GM23338 (cell line): ENCODE measurements at regions not wholly inside any gene's neighbourhood (a gene's known extent, or its start where the extent isn't known, plus 50 kb on each side); places are given as distances from the start of the nearest gene placed in this dataset.

Experiments
- ATAC-seq: fragments of 200-7000 bp; cut with Tn5 transposase; 3 replicates; pipeline ENCODE4 v1.9.1; 2020
- DNase-seq: peaks from one replicate; pipeline ENCODE4 v3.0.0-alpha.2; 2015; ENCODE audit warnings: low spot score
- H2AFZ ChIP-seq: fragments of 200-600 bp; sonication (generic); 2 replicates; pipeline ENCODE4 v1.8.0; 2016; ENCODE audit warnings: antibody characterized with exemption, mild to moderate bottlenecking, moderate library complexity
- H3F3A ChIP-seq: fragments of 200-600 bp; sonication (generic); replicated peaks from 2 replicates; pipeline ENCODE4 v1.8.0; 2017; ENCODE audit warnings: antibody characterized with exemption, mixed run types, low read depth
- H3K27ac ChIP-seq: fragments of 200-600 bp; sonication (generic); 2 replicates; pipeline ENCODE4 v1.6.1; 2016; ENCODE audit warnings: low read depth
- H3K27me3 ChIP-seq: fragments of 200-600 bp; sonication (generic); 2 replicates; pipeline ENCODE4 v1.8.0; 2016; ENCODE audit warnings: mild to moderate bottlenecking, mixed run types, moderate library complexity; ENCODE audit not compliant: insufficient read depth
- H3K36me3 ChIP-seq: fragments of 200-600 bp; sonication (generic); 2 replicates; pipeline ENCODE4 v1.8.0; 2016; ENCODE audit warnings: mild to moderate bottlenecking; ENCODE audit not compliant: insufficient read depth
- H3K4me1 ChIP-seq: fragments of 200-600 bp; sonication (generic); 2 replicates; pipeline ENCODE4 v1.8.0; 2016; ENCODE audit warnings: mild to moderate bottlenecking, moderate library complexity; ENCODE audit not compliant: insufficient read depth
- H3K4me2 ChIP-seq: fragments of 200-600 bp; sonication (generic); 2 replicates; pipeline ENCODE4 v1.7.1; 2017; ENCODE audit warnings: mixed run types
- H3K4me3 ChIP-seq: fragments of 200-600 bp; sonication (generic); 2 replicates; pipeline ENCODE4 v1.6.1; 2016; ENCODE audit warnings: mixed run types
- H3K79me2 ChIP-seq: fragments of 200-600 bp; sonication (generic); replicated peaks from 2 replicates; pipeline ENCODE4 v1.8.0; 2017; ENCODE audit warnings: mild to moderate bottlenecking; ENCODE audit not compliant: insufficient read depth
- H3K9me2 ChIP-seq: fragments of 200-600 bp; sonication (generic); 2 replicates; pipeline ENCODE4 v1.8.0; 2017; ENCODE audit not compliant: insufficient read depth
- H4K20me1 ChIP-seq: fragments of 200-600 bp; sonication (generic); replicated peaks from 2 replicates; pipeline ENCODE4 v1.8.0; 2017; ENCODE audit warnings: mild to moderate bottlenecking; ENCODE audit not compliant: insufficient read depth
- H3K27ac Mint-ChIP-seq: 2 replicates; pipeline ENCODE4 v1.8.0; 2020; ENCODE audit warnings: inconsistent platforms, mild to moderate bottlenecking, moderate library complexity, mixed read lengths
- H3K27me3 Mint-ChIP-seq: 3 replicates; pipeline ENCODE4 v1.8.0; 2022; ENCODE audit warnings: low read depth, mild to moderate bottlenecking, moderate library complexity, mixed read lengths, inconsistent platforms; ENCODE audit not compliant: insufficient read depth, poor library complexity
- H3K36me3 Mint-ChIP-seq: 3 replicates; pipeline ENCODE4 v1.8.0; 2021; ENCODE audit warnings: low read depth, mild to moderate bottlenecking, inconsistent platforms, moderate library complexity, mixed read lengths
- H3K4me1 Mint-ChIP-seq: 3 replicates; pipeline ENCODE4 v1.8.0; 2020; ENCODE audit warnings: mild to moderate bottlenecking, inconsistent platforms, mixed read lengths
- H3K4me3 Mint-ChIP-seq: 3 replicates; pipeline ENCODE4 v1.8.0; 2021; ENCODE audit warnings: moderate library complexity, mild to moderate bottlenecking, inconsistent platforms, mixed read lengths
- H3K9me3 Mint-ChIP-seq: 3 replicates; pipeline ENCODE4 v1.8.0; 2020; ENCODE audit warnings: moderate library complexity, mild to moderate bottlenecking, inconsistent platforms, mixed read lengths
- CREB1 ChIP-seq: fragments of 250-450 bp; sonication (Bioruptor Pico); IDR thresholded peaks from 2 replicates; pipeline ENCODE4 v1.5.0; 2020; ENCODE audit warnings: low read depth, mild to moderate bottlenecking, moderate library complexity
- CTCF ChIP-seq, 2 experiments: fragments of 200-600 bp in 1 of 2; sonication (generic) in 1 of 2; conservative IDR thresholded peaks; 2 replicates each; pipeline versions ENCODE4 v1.5.1 to v1.6.1; 2016 to 2017; ENCODE audit warnings: antibody characterized with exemption in 2 of 2, low read depth in 2 of 2, mild to moderate bottlenecking in 2 of 2, moderate library complexity in 1 of 2
- ETS1 ChIP-seq: IDR thresholded peaks from 2 replicates; pipeline ENCODE4 v1.6.1; 2016; ENCODE audit warnings: antibody characterized with exemption
- EZH2 ChIP-seq: fragments of 200-600 bp; sonication (generic); IDR thresholded peaks from one replicate; pipeline ENCODE4 v1.8.0; 2017; ENCODE audit warnings: antibody characterized with exemption, mild to moderate bottlenecking, low read depth; ENCODE audit not compliant: unreplicated experiment
- EZH2phosphoT487 ChIP-seq: fragments of 200-600 bp; sonication (generic); IDR thresholded peaks from one replicate; pipeline ENCODE4 v1.8.1; 2018; ENCODE audit warnings: antibody characterized with exemption; ENCODE audit not compliant: unreplicated experiment
- NANOG ChIP-seq: IDR thresholded peaks from 2 replicates; pipeline ENCODE4 v1.6.1; 2016; ENCODE audit warnings: antibody characterized with exemption, borderline replicate concordance
- POLR2AphosphoS5 ChIP-seq: IDR thresholded peaks from 2 replicates; pipeline ENCODE4 v1.6.1; 2016; ENCODE audit warnings: antibody characterized with exemption, low read depth
- REST ChIP-seq: IDR thresholded peaks from one replicate; pipeline ENCODE4 v1.6.1; 2018; ENCODE audit warnings: antibody characterized with exemption; ENCODE audit not compliant: unreplicated experiment
- STAT1 ChIP-seq: IDR thresholded peaks from one replicate; pipeline ENCODE4 v1.6.1; 2016; ENCODE audit warnings: antibody characterized with exemption; ENCODE audit not compliant: unreplicated experiment
- ZNF114 ChIP-seq: fragments of 250-450 bp; sonication (Bioruptor Pico); IDR thresholded peaks from 2 replicates; pipeline ENCODE4 v1.5.0; 2020; ENCODE audit warnings: mild to moderate bottlenecking, moderate library complexity

GRCh38 chr9:129351642-129352145 lies 173.6 kb upstream of the IER5L start (continued):
- TF ChIP-seq REST (no peak), EZH2 (no peak), ZNF114 (no peak), ETS1 (no peak; the same call in 1 of the 2 replicates), NANOG (no peak), POLR2AphosphoS5 (no peak)

- Histone ChIP-seq H2AFZ (no peak overlapping the region), H3K79me2 (no peaks in the 10 kb centered on the region), H3K36me3 (no peaks in the 10 kb centered on the region), H3K4me2 (peak overlapping the region; percentile 88), H3K27me3 (no peaks in the 10 kb centered on the region), H3K27ac (peak overlapping the region; percentile 88), H4K20me1 (no peaks in the 10 kb centered on the region), H3K4me1 (peaks cover 8% of the 10 kb centered on the region), H3F3A (no peaks in the 10 kb centered on the region), H3K4me3 (peak overlapping the region; percentile 85), H3K9me2 (no peaks in the 10 kb centered on the region)
- H3K9me3 Mint-ChIP-seq, result peaks cover 10% of the 10 kb centered on the region
- no peak for TF ChIP-seq EZH2phosphoT487
- no peak for TF ChIP-seq CREB1 (CRISPR knock-in tag)
- peak; percentile 34; the same call in 1 of the 2 replicates for TF ChIP-seq POLR2AphosphoS5
- TF ChIP-seq CTCF (conservative IDR thresholded peaks at IDR 0.05; ENCODE audit: low read depth in 2 of 2), result peak; percentile 23 to 24; a peak in 2 of 4 replicates
- no peak for TF ChIP-seq STAT1
- peak; percentile 87 for DNase-seq
- H3K27me3 Mint-ChIP-seq, result peaks cover 10% of the 10 kb centered on the region
- H3K36me3 Mint-ChIP-seq, result 0 out of 3 replicates have a peak, but pooled peaks cover 4% of the 10 kb centered on the region
- H3K4me1 Mint-ChIP-seq, result peaks cover 25% of the 10 kb centered on the region
- peak; percentile 41 for ATAC-seq
- H3K4me3 Mint-ChIP-seq, result peak overlapping the region; percentile 79
- no peak overlapping the region for H3K27ac Mint-ChIP-seq
These were observed 173.1 kb upstream of the IER5L start for GRCh38 chr9:129351058-129351641.
